ENCODE measurements at regions not wholly inside any gene's neighbourhood (a gene's known extent, or its start where the extent isn't known, plus 50 kb on each side); places are given as distances from the start of the nearest gene placed in this dataset.
"Not testable (repeated sequence)": the region's sequence is repeated elsewhere in the genome, so short reads cannot be mapped to it uniquely, and the experiment has no call there.

DNA sequence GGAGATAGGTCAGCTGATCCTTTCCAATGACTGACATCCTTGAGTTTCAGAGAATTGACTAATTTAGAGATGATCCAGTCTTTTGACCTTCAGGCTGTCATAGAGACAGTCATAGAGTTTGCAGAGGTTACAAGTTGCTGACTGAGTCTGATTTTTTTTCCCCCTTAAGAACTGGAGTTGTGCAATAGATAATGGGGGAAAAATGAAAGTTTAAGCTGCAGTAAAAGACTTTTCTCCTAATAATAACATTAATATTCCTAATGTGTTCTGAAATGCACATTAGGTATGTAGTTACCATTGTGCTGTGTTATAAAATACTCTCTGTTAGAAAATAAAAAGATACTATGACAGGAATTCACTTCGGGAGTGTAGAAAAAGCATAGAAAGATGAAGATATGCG is 876.9 kb upstream of the RAG2 start:
- DNase-seq, result no peak

DNA sequence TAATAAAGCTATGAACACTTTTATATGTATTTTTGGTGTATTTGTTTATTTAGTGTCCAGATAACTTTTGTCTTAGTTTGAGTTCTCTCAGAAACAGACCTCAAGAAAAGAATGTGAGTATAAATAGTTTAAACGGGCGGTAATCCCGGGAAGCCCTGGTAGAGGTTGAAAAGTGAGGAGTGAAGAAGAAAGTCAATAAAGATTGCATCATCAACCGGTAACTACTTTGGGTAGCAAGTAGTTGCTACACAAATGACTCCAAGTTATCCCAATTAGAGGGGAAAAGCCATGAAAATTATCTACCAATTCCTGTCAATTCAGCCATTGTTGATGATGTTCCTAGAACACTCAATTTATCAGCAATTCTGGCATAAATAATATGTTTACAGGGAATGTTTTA is 870.3 kb upstream of the RAG2 start:
- DNase-seq, result no peak

DNA sequence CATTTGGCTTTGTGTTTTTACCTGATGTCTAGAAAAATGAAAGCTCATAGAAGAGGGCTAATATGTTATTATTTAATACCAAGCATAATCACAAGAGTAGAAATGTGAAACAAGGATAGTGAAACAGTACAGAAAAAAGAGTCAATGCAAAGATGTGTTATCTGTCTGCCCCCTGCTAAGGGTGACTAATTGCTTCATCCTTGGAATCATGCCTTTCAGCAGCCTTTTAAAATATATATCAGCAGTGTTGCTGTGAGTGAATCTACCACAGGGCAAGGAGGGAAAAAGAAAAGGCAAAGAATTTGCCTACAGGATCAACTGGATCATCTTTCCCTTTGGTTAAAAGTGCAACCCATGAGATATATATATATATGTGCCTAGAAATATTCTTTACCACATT is 867.2 kb upstream of the RAG2 start:
- no peak for DNase-seq

DNA sequence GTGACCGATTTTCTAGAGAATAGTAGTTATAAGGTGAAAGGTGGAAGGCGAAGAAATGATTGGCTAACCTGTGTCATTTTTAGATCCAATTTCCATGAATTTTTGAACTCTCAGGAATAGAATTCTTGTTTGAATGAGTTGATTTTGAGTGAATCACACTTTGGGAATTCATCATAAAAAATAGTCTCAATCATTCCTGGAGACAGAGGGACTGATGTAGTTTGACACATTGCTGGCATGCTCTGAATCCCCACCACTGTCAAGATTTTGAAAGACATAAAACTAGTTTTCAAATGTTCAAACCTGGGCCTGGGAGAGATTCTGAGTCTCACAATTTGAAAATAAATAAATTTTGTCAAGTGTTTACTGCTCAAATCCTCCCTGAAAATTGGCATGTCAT is 861.4 kb upstream of the RAG2 start:
- no peak for DNase-seq

DNA sequence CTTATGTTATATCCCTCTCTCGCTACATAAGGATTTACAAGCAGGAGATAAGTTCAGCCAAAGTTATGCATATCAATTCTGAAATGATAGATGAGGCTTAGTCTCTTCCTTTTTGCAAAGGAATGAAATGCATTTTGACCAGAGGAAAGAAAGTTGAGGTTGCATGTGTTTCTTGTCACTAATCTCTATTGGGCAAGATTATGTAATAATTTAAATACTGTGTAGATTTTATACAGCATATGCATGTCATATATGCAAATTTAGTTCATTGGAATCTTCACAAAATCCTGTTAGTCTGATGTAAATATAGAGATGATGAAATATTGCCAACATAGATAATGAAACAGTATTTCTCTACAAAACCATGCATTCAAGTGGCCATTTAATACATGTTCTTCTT is 858.7 kb upstream of the RAG2 start:
- no peak for DNase-seq

DNA sequence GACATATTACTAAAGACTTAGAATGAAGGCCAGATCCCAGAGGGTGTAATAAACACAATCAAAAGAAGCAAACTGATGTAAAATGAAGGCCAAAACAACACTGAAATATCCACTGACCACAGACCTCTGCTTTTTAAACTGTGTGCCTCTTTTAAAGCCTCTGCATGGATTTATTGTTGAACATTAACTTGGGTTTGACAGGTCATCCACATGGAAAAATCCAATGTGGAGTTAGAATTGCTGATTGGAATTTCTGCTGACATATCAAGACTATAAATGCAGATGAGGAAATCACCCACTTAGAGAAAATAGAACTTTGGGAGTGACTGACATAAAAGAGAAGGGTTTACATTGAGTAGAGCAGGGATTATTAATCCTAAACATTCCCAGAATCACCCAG is 853.9 kb upstream of the RAG2 start:
- no peak for DNase-seq

DNA sequence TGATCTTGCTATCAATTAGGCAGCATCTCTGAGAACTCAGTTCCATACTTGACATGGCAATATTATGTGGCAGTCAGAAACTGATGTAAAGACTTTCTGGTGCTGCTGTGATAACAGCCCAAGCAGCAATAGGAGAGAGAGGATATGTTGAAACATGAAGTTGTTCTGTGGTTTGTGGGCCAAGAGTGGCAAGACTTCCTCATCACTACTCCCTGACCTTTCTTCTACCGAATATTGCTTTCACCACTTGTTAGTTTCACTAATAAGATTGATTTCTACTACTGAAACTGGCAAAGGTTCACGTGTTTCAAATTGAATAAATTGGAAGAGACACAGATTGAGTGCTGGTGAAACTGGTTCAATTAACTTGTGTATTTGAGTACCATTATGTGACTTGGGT is 852.6 kb upstream of the RAG2 start:
- no peak for DNase-seq

DNA sequence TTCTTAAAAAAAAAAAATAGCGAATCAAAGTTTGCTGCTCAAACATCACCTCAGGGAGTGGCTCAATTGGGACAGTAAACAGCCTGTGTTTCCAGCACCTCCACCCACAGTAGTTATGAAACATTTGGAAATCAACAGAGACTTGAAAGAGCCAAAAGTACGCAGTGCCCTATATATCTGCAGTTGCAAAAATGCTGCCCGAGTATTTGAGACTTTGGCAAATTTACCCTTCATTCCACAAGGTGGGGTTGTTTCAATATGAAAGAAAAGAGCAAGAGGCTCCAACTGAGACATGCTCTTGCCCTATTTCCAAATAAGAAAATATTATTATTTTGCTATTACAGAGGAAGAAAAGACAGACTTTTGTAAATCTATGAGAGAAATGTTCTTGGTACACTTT is 851.1 kb upstream of the RAG2 start:
- DNase-seq, result peak; percentile 11

DNA sequence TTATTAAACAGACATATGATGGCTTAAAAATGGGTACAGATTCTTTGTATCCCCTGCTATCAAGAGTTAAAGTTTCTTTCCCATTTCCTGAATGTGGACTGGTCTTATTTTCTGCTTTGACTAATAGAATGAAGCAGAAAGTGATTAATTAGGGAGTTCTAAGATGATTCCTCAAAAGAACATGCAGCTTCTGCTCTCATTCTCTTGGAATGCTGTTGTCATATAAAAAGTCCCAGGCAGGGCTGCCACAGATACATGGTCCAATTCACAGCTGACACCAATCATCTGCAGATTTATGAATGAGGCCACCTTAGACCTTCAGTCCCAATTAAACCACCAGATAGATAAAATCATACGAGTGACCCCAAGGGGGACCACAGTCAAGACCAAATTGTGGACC is 844.5 kb upstream of the RAG2 start:
- no peak for DNase-seq

DNA sequence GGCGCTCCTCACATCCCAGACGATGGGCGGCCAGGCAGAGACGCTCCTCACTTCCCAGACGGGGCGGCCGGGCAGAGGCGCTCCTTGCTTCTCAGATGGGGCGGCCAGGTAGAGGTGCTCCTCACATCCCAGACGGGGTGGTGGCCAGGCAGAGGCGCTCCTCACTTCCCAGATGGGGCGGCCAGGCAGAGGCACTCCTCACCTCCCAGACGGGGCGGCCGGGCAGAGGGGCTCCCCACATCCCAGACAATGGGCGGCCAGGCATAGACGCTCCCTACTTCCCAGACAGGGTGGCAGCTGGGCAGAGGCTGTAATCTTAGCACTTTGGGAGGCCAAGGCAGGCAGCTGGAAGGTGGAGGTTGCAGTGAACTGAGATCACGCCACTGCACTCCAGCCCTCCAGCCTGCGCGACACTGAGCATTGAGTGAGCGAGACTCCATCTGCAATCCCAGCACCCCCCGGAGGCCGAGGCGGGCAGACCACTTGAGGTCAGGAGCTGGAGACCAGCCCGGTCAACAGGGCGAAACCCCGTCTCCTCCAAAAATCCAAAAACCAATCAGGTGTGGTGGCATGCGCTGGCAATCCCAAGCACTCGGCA is 833.7 kb upstream of the RAG2 start:
- not testable (repeated sequence) for DNase-seq

DNA sequence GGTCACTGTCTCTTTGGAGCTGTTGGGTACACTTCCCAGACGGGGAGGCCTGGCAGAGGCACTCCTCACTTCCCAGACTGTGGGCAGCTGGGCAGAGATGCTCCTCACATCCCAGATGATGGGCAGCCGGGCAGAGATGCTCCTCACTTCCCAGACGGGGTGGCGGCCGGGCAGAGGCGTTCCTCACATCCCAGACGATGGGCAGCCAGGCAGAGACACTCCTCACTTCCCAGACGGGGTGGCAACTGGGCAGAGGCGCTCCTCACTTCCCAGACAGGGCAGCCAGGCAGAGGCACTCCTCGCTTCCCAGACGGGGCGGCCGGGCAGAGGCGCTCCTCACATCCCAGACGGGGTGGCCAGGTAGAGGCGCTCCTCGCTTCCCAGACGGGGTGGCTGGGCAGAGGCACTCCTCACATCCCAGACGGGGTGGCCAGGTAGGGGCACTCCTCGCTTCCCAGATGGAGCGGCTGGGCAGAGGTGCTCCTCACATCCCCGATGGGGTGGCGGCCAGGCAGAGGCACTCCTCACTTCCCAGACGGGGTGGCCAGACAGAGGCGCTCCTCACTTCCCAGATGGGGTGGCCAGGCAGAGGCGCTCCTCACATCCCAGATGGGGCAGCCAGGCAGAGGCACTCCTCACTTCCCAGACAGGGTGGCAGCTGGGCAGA is 833.1 kb upstream of the RAG2 start:
- not testable (repeated sequence) for DNase-seq

DNA sequence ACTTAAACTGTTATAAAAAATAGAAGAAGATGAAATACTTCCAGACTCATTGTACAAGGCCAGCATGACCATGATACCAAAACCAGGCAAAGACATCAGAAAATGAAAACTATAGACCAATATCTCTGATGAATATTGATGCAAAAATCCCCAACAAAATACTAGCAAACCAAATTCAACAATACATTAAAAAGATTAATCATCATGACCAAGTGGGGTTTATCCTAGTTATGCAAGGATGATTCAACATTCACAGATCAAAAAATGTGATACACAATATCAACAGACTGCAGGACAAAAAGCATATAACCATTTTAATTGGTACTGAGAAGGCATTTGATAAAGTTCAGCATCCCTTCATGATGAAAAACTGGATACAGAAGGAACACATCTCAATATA is 824.5 kb upstream of the RAG2 start:
- no peak for DNase-seq

DNA sequence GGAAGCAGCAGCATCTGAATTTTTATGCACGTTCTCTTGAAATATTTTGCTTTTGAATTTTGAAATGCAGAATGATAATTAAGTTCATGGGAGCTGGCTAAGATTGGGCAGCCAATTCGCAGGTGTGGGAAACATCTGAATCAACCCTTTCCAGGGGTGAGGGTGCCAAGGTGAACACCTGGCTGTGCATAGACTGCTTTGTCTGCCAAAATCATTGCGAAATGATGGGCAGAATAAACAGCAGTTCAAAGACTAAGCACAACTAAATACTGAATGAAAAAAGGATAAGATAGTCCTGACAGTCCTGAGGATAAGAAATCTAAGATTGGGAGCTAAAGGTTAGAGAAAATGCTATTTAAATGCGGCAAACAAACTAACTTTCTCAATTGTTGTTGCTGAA is 813.3 kb upstream of the RAG2 start:
- no peak for DNase-seq

DNA sequence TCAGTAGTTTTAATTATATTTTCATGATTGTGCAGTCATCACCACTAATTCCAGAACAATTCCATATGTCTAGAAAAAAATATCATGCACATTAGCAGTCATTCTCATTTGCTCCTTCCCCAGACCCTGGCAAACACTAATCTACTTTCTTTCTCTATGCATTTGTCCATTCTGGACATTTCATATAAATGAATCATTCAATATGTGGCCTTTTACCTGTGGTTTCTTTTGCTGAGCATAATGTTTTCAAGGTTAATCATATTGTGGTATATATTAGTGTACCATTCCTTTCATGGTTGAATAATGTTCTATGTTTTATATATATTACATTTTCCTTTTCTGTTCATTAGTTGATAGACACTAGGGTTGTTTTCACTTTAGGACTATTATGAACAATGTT is 811.1 kb upstream of the RAG2 start:
- no peak for DNase-seq

DNA sequence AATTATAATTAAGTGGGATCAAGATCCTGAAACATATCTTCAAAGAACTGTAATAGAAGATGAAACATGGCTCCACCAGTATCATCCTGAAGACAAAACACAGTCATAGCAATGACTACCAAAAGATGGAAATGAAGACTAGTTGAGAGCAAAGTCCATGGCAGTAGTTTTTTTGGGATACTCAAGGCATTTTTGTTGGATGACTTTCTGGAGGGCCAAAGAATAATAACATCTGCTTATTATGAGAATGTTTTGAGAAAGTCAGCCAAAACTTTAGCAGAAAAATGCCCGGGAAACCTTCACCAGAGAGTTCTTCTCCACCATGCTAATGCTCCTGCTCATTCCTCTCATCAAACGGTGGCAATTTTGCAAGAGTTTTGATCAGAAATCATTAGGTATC is 809.4 kb upstream of the RAG2 start:
- DNase-seq, result no peak

DNA sequence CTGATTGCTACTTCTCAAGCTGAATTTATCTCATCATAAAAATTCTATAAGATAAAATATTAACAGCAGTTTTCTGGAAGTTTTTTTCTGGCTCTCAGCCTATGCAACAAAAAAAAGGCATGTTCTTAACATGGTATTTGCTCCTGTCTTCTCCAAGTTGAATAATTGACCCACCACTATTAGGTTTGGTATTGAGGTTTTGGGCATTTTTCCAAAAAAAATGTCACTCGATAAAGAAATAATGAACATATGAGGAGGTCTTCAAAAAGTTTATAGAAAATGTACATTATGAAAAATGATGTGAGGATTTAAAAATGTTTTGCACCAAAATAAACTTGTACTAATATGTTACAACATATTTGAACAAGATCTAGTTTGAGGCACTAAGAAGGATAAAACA is 808.6 kb upstream of the RAG2 start:
- DNase-seq, result no peak

DNA sequence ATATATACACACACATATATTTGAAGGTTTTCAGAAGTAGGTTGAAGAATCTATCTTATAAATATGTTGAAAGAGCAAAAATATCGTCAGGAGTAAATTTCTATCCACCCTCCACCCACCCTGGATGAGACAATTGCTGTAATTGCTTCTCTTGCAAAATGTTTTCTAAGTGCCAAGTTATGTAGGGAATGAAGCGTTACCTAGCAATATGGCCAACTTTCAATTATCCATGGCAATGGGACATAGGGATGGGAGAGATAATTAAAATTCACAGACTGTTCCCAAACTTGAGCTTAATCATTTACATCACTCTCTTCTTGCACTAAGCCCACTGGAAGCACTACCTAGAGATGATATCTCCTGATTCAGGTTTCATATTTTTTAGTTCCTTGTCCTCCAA is 806.2 kb upstream of the RAG2 start:
- no peak for DNase-seq

DNA sequence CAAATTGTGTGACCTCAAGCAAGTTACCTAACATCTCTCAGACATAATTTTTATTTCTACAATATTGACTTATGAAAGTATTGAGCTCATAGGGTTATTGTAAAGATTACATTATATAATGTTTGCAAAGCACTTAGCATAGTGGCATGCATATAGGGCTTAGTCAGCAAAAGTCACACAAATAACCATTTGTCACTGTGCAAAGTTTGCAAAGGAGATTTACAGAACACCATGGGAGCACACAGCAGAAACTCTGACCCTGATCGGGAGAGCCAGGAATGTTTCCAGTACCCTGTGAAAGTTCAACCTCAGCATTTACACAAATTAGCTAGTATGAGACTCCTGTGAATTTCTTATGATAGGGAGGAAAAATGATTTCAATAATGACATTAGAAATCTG is 804.6 kb upstream of the RAG2 start:
- no peak for DNase-seq

DNA sequence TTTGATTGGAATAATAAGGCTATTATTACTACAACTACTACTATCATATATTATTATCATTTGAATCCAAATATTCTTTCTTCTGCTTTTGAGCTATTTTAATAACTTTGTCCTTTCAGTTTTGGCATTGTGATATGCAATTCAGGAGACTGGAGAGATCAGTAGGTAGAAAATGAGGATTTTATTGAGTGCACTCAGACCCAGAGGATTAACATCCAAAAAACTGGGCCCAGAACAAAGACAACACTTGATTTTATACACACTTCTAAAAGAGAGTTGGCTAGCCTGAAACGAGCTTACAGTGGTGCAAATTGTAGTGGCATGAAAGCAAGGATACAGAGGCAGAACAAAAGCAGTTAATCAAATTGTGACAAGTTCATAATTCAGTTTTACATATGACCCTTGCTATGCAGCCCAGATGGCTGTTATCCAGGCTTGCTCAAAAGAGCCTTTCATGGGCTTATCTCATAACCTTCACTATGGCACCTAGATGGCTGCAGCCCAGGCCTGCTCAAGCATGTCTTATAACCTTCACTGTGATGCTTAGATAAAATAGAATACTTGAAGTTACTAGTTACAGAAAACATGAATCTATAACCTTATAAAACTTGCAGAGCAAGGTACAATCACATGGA is 796.3 kb upstream of the RAG2 start:
- no peak for DNase-seq

DNA sequence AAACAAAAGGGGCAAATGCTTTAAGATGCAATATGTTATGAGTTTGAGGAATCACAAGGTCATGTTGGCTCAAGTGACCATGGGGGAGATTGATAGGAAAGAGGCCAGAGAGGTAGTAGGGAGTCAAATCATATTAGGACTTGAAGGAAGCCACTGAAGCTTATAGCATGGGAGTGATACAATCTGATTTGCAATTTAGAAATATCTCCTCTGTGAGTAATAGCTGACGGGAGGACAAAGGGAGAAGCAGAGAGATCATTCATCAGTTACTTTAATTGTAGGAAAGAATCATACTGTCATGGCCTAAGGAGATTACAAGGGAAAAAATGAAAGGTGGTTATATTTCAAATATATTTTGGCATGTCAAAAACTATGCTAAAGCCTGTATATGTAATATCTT is 793.6 kb upstream of the RAG2 start:
- no peak for DNase-seq

DNA sequence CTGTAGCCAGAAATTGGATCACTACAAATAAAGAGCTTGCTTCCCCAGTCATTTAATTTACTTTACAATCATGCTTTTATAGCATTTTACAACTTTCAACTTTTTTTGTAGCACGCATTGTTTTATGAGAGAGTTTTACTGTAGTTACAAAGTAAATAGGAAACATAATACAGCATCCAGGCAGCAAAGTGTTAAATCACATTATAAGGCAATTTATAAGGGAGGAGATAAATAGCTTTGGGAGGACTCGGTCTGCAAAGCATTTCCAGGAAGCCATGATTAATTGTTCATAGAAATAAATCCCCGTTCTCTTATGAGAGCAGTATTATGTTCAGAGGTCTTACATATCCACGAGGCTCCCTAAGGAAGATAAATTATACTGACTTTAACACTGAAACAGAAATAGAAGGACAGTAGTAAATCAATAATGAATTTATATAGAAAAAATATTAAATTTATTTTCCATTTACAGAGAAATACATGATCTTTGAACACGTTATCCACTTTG is 792.6 kb upstream of the RAG2 start:
- no peak for DNase-seq

DNA sequence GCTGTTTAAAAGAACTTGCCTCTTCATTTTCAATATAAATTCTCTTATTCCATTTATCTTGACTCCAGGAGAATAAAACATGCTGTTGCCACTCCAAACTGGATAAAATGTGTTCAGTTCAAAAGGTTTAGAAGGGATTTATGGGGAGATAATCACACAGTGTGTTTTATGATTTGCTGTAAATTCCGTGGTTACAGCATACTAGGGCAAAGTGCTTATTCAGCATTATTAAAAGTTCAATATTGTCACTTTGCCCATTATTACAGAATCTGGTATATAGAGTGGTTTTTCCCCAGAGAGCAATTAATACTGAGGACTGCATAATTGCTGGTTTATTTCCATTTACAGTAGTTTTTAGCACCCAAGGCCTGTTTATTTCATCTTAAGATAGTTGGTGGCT is 780.9 kb upstream of the RAG2 start:
- no peak for DNase-seq

DNA sequence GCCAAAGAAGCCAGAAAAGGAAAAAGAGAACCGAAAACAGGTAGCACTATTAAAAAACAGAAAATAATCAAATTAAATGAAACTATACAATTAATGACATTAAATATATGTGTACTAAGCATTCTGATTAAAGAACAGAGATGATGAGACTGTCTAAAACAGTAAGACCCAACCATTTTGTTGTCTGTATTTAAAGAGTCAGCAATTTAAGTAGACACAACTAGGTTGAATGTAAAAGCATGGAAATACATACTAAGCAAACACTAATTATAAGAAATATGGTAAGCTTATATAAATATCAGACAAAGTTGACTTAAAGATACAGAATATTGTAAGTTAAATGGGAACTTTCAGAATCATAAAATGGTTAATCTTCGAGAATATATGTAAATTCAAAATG is 774.6 kb upstream of the RAG2 start:
- no peak for DNase-seq

DNA sequence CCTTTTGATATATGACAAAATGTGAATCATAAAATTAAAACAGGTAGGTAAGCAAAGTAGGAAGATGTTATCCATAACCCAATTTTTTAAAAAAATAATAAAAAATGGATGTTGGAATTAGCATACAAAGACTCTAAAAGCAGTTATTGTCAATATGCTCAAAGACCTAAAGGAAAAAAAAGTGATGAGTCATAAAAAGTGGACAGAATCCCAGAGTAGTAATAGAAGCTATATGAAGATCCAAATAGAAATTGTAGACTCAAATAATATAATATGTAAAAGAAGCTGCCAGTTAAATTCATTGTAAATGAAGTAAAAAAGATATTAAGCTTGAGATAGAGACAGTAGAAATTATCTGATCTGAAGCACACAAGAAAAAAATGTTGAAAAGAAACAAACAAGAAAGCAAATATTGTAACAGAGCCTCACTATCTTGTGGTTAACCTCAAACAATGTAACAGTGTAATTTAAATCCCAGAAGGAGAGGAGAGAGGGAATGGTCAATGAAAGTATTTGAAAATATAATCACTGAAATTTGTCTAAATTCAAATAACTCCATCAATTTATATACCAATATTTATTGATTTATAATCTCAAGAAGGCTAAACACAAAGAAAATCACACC is 773.4 kb upstream of the RAG2 start:
- DNase-seq, result no peak

Measured in NCI-H526 treated with DMSO at 0.1 percent for 48 hours (cell line).